Suppressor macrophage treated with lipopolysaccharide for 4 hours (primary cell): ENCODE measurements at regions not wholly inside any gene's neighbourhood (a gene's known extent, or its start where the extent isn't known, plus 50 kb on each side); places are given as distances from the start of the nearest gene placed in this dataset.

Experiments used
- DNase-seq: peaks from one replicate; pipeline ENCODE4 v3.0.0-alpha.2; 2020

GRCh38 chr3:94179059-94179458 is 116.2 kb downstream of the NSUN3 start:
- no peak for DNase-seq

GRCh38 chr3:94183551-94183950 is 120.7 kb downstream of the NSUN3 start:
- DNase-seq, result no peak

GRCh38 chr3:94184781-94185180 is 121.9 kb downstream of the NSUN3 start:
- DNase-seq, result no peak

GRCh38 chr3:94185753-94186152 is 122.9 kb downstream of the NSUN3 start:
- peak; percentile 1 for DNase-seq

- DNase-seq, result no peak
Observed at GRCh38 chr3:94187697-94188096, 124.8 kb downstream of the NSUN3 start.

GRCh38 chr3:94195381-94195780 is 132.5 kb downstream of the NSUN3 start:
- no peak for DNase-seq

- DNase-seq, result no peak
Observed at GRCh38 chr3:94206291-94206690, 143.4 kb downstream of the NSUN3 start.

GRCh38 chr3:94210256-94210655 is 147.4 kb downstream of the NSUN3 start:
- no peak for DNase-seq

GRCh38 chr3:94217406-94217805 is 154.5 kb downstream of the NSUN3 start:
- DNase-seq, result no peak

- DNase-seq, result no peak
Observed at GRCh38 chr3:94220426-94220825, 157.6 kb downstream of the NSUN3 start.

GRCh38 chr3:94221829-94222228 is 159.0 kb downstream of the NSUN3 start:
- DNase-seq, result no peak

GRCh38 chr3:94225148-94225865 is 162.4 kb downstream of the NSUN3 start:
- no peak for DNase-seq

- no peak for DNase-seq
Observed at GRCh38 chr3:94226078-94226477, 163.2 kb downstream of the NSUN3 start.

- no peak for DNase-seq
Observed at GRCh38 chr3:94232921-94233320, 170.1 kb downstream of the NSUN3 start.

- DNase-seq, result peak; percentile 30
Observed at GRCh38 chr3:94234177-94234788, 171.4 kb downstream of the NSUN3 start.

GRCh38 chr3:94241986-94242385 is 179.1 kb downstream of the NSUN3 start:
- no peak for DNase-seq

- no peak for DNase-seq
Observed at GRCh38 chr3:94246171-94246570, 183.3 kb downstream of the NSUN3 start.

GRCh38 chr3:94248042-94248441 is 185.2 kb downstream of the NSUN3 start:
- DNase-seq, result no peak

- peak; percentile 74 for DNase-seq
Observed at GRCh38 chr3:94249491-94250079, 186.7 kb downstream of the NSUN3 start.

GRCh38 chr3:94251566-94251965 is 188.7 kb downstream of the NSUN3 start:
- no peak for DNase-seq

GRCh38 chr3:94252316-94252715 is 189.5 kb downstream of the NSUN3 start:
- DNase-seq, result no peak

GRCh38 chr3:94256888-94257813 is 194.3 kb downstream of the NSUN3 start:
- no peak for DNase-seq

- no peak for DNase-seq
Observed at GRCh38 chr3:94258851-94259250, 196.0 kb downstream of the NSUN3 start.
